AG10803 (cell line): ENCODE measurements at regions not wholly inside any gene's neighbourhood (a gene's known extent, or its start where the extent isn't known, plus 50 kb on each side); places are given as distances from the start of the nearest gene placed in this dataset.

ENCODE experiments used
- DNase-seq: peaks from one replicate; pipeline ENCODE4 v3.0.0; 2010; ENCODE audit warnings: low read depth
- H3K4me3 ChIP-seq: 2 replicates; pipeline ENCODE4 v1.5.1; 2011; ENCODE audit warnings: mild to moderate bottlenecking, low read length, control low read depth
- TF ChIP-seq, protein P1 (sequence below): conservative IDR thresholded peaks from 2 replicates; pipeline ENCODE4 v1.5.1; 2011; ENCODE audit warnings: mild to moderate bottlenecking, low read length, control low read depth, inconsistent platforms

DNA sequence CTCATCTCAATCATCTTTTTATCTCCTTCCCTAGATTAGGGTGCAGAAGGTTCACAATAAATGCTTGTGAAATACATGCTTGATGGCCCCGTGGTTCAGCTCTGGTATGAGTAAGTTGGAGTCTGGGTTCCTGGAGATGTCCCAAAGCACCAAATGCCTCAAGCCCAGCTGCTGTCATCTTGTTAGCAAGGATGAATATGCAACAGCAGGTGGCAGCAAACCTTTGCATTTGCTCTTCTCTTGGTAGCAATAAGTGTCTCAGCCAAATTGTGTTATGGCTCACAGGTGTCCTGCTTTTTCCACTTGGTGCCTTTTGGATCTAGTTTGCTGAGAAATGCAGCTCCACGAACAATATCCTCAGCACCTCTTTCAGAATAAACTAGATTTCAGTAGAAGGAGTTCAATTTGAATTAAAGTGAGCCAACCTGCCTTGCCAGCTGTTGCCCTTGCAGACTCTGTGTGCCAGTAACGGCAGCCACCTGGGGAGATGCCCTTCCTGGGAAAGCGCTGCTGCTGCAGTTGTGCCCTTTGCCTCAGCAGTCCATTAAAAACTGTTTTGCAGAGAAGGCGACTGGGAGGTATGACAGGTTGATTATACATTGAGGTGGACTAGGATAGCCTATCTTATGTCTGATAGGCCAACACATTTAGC, 417.3 kb downstream of the SNAPC1 start:
- TF ChIP-seq, protein P1, sequence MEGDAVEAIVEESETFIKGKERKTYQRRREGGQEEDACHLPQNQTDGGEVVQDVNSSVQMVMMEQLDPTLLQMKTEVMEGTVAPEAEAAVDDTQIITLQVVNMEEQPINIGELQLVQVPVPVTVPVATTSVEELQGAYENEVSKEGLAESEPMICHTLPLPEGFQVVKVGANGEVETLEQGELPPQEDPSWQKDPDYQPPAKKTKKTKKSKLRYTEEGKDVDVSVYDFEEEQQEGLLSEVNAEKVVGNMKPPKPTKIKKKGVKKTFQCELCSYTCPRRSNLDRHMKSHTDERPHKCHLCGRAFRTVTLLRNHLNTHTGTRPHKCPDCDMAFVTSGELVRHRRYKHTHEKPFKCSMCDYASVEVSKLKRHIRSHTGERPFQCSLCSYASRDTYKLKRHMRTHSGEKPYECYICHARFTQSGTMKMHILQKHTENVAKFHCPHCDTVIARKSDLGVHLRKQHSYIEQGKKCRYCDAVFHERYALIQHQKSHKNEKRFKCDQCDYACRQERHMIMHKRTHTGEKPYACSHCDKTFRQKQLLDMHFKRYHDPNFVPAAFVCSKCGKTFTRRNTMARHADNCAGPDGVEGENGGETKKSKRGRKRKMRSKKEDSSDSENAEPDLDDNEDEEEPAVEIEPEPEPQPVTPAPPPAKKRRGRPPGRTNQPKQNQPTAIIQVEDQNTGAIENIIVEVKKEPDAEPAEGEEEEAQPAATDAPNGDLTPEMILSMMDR: peak; percentile 78
- DNase-seq: peak; percentile 90
- no peak overlapping the region for H3K4me3 ChIP-seq

DNA sequence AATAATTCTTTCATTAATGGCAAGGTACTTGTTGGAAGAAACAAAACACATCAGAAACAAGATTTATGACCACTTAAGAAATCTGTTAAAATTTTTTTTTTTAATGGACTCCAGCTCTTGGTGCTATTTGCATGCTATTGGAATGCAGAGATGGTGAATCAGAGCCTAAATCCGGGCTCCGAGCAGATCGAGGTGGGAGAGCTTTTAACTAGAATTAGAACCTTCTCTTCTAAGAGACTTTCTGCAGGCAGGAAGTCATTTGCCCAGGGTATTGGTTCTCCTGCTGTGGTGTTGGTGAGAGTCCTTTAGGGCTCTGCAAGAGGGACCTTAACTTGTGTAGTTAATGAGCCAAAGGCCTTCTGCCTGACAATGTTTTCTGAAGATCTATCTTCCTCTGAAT, 419.4 kb downstream of the SNAPC1 start:
- DNase-seq: peak; percentile 12
- H3K4me3 ChIP-seq: no peak overlapping the region
- TF ChIP-seq, protein P1: no peak

DNA sequence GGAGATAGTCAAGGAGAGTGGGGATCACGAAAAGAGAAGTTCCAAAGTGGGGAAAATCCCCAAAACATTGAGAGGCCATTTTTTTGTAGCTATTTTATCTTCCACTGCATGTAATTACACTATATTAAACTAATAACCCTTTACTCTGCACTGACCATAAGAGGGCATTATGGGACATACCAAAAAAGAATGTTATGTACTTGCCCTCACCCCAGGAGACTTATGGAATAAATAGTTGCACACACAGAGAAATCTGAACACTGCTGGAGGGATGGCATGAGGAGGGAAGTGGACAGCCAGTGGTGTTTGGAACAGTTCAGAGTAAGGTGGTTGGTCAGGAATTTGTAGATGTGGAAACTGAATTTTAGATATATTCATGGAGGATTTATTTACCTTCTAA, 422.9 kb downstream of the SNAPC1 start:
- H3K4me3 ChIP-seq: no peak overlapping the region
- no peak for DNase-seq
- TF ChIP-seq, protein P1: no peak

DNA sequence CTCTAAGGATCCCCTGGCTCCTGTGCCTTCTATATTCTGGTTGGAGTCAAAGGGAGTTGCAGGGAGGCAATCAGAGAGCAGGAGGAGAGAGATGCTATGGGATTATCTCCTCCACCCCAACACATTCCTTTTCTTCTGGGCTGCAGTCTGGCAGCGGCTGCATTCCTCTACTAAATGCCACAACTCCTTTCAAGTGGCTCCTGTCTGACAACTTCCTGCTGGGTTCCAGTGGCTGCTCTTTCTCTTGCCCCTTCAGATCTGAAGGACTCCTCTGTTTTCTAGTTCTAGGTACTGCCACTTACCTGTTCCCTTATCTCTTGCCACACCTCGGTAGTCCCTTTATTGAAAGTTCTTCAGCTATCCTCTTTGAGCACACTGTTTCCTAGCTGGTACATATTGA, 425.0 kb downstream of the SNAPC1 start:
- H3K4me3 ChIP-seq: no peak overlapping the region
- TF ChIP-seq, protein P1: no peak
- DNase-seq: no peak

DNA sequence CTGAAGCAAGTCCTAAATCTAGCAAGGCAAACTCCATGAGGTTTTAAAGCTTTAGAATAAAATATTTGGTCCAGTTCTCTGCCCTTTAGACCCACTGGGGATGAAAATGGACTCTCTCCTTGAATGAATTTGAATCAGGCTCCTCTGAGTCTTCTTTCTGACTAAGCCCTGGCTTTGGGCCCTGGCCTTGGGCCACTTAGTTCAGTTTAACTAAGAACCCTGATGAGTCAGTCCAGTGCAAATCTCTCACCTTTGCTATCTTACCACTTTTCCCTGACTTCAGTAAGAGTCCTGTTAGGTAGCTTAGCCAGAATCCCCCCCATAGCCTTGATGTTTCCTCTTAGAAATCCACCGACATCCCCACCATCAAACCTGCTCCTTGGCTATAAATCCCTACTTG, 427.5 kb downstream of the SNAPC1 start:
- no peak overlapping the region for H3K4me3 ChIP-seq
- TF ChIP-seq, protein P1: no peak
- peak; percentile 29 for DNase-seq

DNA sequence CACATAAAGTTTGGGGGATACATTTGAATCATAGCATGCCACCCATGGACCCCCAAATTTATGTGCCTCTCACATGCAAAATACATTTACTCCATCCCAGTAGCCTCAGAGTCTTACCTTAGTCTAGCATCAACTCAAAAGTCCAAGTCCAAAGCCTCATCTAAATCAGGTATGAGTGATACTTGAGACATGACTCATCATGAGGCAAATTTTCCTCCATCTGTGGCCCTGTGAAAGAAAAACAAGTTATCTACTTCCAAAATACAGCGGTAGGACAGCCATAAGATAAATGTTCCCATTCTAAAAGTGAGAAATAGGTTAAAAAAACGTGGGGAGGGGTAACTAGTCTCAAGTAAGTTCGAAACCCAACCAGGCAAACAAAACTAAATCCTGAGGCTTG, 444.2 kb downstream of the SNAPC1 start:
- no peak overlapping the region for H3K4me3 ChIP-seq
- TF ChIP-seq, protein P1: no peak
- DNase-seq: no peak

DNA sequence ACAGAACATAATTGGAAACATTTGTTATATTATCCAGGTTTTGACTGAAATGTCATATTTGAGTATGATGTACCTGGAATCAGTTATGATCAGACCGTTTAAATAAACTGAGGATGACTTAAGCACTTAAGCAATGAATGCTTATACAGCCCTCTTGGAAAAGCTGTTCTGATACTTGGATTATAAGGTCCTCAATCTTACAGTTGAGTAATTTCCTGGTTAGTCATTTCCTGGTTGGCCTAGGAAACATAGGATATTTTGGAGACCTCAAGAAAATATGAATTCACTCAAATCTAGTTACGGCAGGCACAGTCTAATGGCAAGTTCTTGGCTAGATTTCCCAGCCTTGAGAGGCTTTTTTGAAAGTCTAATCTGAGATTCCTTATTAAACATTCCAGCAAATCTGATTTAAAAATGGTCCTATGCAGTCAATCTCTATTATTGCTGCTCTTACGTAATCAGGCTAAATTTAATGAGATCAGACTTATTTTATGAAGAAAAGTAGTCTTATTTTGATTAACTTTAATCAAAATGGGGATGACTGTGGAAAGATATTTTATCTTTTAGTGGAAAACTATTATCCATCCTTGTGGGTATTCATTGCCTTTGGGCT, 447.2 kb downstream of the SNAPC1 start:
- no peak overlapping the region for H3K4me3 ChIP-seq
- TF ChIP-seq, protein P1: no peak
- DNase-seq: peak; percentile 79
